OCI-LY3 (cell line): ENCODE measurements at regions not wholly inside any gene's neighbourhood (a gene's known extent, or its start where the extent isn't known, plus 50 kb on each side); places are given as distances from the start of the nearest gene placed in this dataset.

ENCODE experiments used
- CTCF ChIP-seq: fragments of 200-600, 300-600 bp; sonication (generic); IDR thresholded peaks from 2 replicates; pipeline ENCODE4 v1.5.1; 2014; ENCODE audit warnings: antibody characterized with exemption, low read length, low read depth
- EZH2phosphoT487 ChIP-seq: fragments of 200-600 bp; shearing (Covaris generic); IDR thresholded peaks from 2 replicates; pipeline ENCODE4 v1.6.1; 2018; ENCODE audit warnings: antibody characterized with exemption, mixed run types, low read depth

- TF ChIP-seq CTCF (no peak), EZH2phosphoT487 (no peak)
Observed at GRCh38 chr9:13022756-13023155, 247.9 kb downstream of the LURAP1L start.
